ENCODE measurements at regions not wholly inside any gene's neighbourhood (a gene's known extent, or its start where the extent isn't known, plus 50 kb on each side); places are given as distances from the start of the nearest gene placed in this dataset.

DNA sequence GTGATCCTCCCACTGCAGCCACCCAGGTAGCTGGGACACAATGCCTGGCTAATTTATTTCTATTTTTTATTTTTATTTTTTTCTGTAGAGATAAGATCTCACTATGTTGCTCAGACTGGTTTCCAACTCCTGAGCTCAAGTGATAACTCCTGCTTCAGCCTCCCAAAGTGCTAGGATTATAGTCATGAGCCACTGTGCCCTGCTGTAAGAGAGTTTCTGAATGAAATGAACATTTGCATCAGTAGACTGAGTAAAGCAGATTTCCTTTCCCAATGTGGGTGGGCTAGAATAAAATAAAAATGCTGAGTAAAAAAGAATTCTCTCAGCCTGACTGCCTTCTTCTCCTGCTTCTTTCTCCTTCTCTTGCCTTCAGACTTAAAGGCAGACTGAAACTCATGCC lies 555.4 kb upstream of the PITX2 start:
- Histone ChIP-seq H3K4me3 (ENCODE audit: insufficient read depth, low read length) (no peak overlapping the region), H2AFZ (ENCODE audit: low read length) (no peak overlapping the region), H3K27ac (ENCODE audit: low read depth, low read length) (no peak overlapping the region), H3K79me2 (ENCODE audit: insufficient read depth, low read length) (no peaks in the 10 kb centered on the region), H3K36me3 (ENCODE audit: insufficient read depth, low read length) (no peaks in the 10 kb centered on the region), H3K9me3 (ENCODE audit: low read depth, low read length) (no peaks in the 10 kb centered on the region), H3K4me2 (ENCODE audit: insufficient read depth, low read length) (no peak overlapping the region), H3K27me3 (ENCODE audit: insufficient read depth, low read length) (no peaks in the 10 kb centered on the region), H3K4me1 (ENCODE audit: insufficient read depth, low read length) (no peaks in the 10 kb centered on the region), H4K20me1 (ENCODE audit: insufficient read depth, low read length) (no peaks in the 10 kb centered on the region)
- TF ChIP-seq, protein P1, sequence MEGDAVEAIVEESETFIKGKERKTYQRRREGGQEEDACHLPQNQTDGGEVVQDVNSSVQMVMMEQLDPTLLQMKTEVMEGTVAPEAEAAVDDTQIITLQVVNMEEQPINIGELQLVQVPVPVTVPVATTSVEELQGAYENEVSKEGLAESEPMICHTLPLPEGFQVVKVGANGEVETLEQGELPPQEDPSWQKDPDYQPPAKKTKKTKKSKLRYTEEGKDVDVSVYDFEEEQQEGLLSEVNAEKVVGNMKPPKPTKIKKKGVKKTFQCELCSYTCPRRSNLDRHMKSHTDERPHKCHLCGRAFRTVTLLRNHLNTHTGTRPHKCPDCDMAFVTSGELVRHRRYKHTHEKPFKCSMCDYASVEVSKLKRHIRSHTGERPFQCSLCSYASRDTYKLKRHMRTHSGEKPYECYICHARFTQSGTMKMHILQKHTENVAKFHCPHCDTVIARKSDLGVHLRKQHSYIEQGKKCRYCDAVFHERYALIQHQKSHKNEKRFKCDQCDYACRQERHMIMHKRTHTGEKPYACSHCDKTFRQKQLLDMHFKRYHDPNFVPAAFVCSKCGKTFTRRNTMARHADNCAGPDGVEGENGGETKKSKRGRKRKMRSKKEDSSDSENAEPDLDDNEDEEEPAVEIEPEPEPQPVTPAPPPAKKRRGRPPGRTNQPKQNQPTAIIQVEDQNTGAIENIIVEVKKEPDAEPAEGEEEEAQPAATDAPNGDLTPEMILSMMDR (IDR thresholded peaks at IDR 0.05; ENCODE audit: extremely low read depth, low read depth, low read length): no peak
- DNase-seq (ENCODE audit: insufficient read length, low spot score, missing footprints): no peak

DNA sequence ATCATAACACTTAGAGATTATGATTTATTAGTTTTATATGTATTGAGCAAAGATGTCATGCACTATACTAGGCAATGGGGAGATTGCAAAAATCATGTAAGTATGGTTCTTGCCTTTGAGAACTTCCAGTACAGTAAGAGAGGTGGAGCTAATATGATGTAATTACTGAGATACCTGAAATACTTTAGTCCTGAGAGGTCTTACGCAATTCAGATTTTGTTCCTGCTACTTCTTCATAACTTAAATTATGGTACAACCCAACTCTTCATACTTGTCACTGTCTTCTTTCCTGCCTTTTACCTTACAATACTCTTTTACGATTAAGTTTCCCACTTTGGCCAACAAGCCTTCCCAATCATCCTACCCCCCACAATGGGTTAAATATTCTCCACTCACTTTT lies 564.2 kb upstream of the PITX2 start:
- H4K20me1 ChIP-seq (ENCODE audit: insufficient read depth, low read length): no peaks in the 10 kb centered on the region
- no peak overlapping the region for H3K27ac ChIP-seq (ENCODE audit: low read depth, low read length)
- no peaks in the 10 kb centered on the region for H3K4me1 ChIP-seq (ENCODE audit: insufficient read depth, low read length)
- H3K4me3 ChIP-seq (ENCODE audit: insufficient read depth, low read length): no peak overlapping the region
- H3K27me3 ChIP-seq (ENCODE audit: insufficient read depth, low read length): no peaks in the 10 kb centered on the region
- no peak for DNase-seq (ENCODE audit: insufficient read length, low spot score, missing footprints)
- H2AFZ ChIP-seq (ENCODE audit: low read length): no peak overlapping the region
- no peaks in the 10 kb centered on the region for H3K9me3 ChIP-seq (ENCODE audit: low read depth, low read length)
- H3K79me2 ChIP-seq (ENCODE audit: insufficient read depth, low read length): no peaks in the 10 kb centered on the region
- H3K36me3 ChIP-seq (ENCODE audit: insufficient read depth, low read length): no peaks in the 10 kb centered on the region
- TF ChIP-seq, protein P1 (IDR thresholded peaks at IDR 0.05; ENCODE audit: extremely low read depth, low read depth, low read length): no peak
- H3K4me2 ChIP-seq (ENCODE audit: insufficient read depth, low read length): no peak overlapping the region

DNA sequence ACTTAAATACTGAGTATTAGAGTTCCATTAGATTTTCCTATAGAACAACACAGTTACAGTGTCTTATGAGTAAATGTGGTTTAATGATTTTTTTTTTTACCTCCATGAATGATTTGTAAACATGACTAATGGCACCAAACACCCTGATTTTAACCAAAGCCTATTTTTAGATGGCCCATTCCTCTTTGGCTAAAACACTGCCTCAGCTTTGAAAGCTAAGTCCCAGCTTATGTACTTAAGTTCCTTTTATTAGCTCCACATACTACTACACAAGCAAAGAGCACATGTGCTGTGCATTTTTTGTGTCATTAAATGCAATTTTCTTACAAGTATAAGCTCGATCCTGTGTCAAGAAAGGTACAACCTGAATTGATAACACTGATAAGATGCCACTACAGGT lies 575.6 kb upstream of the PITX2 start:
- no peak overlapping the region for H2AFZ ChIP-seq (ENCODE audit: low read length)
- H4K20me1 ChIP-seq (ENCODE audit: insufficient read depth, low read length): no peaks in the 10 kb centered on the region
- H3K4me1 ChIP-seq (ENCODE audit: insufficient read depth, low read length): no peaks in the 10 kb centered on the region
- no peaks in the 10 kb centered on the region for H3K27me3 ChIP-seq (ENCODE audit: insufficient read depth, low read length)
- no peak overlapping the region for H3K27ac ChIP-seq (ENCODE audit: low read depth, low read length)
- no peaks in the 10 kb centered on the region for H3K36me3 ChIP-seq (ENCODE audit: insufficient read depth, low read length)
- no peak overlapping the region for H3K4me2 ChIP-seq (ENCODE audit: insufficient read depth, low read length)
- DNase-seq (ENCODE audit: insufficient read length, low spot score, missing footprints): no peak
- H3K4me3 ChIP-seq (ENCODE audit: insufficient read depth, low read length): no peak overlapping the region
- H3K9me3 ChIP-seq (ENCODE audit: low read depth, low read length): no peaks in the 10 kb centered on the region
- TF ChIP-seq, protein P1 (IDR thresholded peaks at IDR 0.05; ENCODE audit: extremely low read depth, low read depth, low read length): no peak
- H3K79me2 ChIP-seq (ENCODE audit: insufficient read depth, low read length): no peaks in the 10 kb centered on the region

DNA sequence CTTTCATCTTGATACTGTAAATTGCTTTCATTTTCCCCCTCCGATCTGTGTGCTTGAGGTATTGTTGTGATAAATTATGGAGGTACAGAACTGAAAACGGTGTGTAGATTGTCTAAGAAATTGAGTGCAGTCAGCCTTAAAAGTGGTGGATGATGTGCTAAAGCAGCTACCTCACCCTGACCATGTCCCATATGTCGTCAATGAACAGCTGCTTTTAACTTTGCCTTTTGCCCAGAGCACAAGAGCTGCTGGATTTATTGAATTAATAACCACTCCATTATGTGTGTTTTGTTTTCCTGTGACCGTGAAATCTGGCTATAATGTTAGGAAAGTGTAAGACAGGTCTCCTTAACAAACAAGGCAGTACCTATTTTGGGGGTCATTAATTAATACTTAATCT lies 581.9 kb upstream of the PITX2 start:
- peak overlapping the region; percentile 67 for H3K4me2 ChIP-seq (ENCODE audit: insufficient read depth, low read length)
- H3K4me1 ChIP-seq (ENCODE audit: insufficient read depth, low read length): no peaks in the 10 kb centered on the region
- peak overlapping the region; percentile 15 for H3K4me3 ChIP-seq (ENCODE audit: insufficient read depth, low read length)
- no peaks in the 10 kb centered on the region for H3K9me3 ChIP-seq (ENCODE audit: low read depth, low read length)
- H3K36me3 ChIP-seq (ENCODE audit: insufficient read depth, low read length): no peaks in the 10 kb centered on the region
- H2AFZ ChIP-seq (ENCODE audit: low read length): peak overlapping the region; percentile 56
- no peak overlapping the region for H3K27ac ChIP-seq (ENCODE audit: low read depth, low read length)
- DNase-seq (ENCODE audit: insufficient read length, low spot score, missing footprints): no peak
- TF ChIP-seq, protein P1 (IDR thresholded peaks at IDR 0.05; ENCODE audit: extremely low read depth, low read depth, low read length): no peak
- no peaks in the 10 kb centered on the region for H3K27me3 ChIP-seq (ENCODE audit: insufficient read depth, low read length)
- no peaks in the 10 kb centered on the region for H4K20me1 ChIP-seq (ENCODE audit: insufficient read depth, low read length)
- H3K79me2 ChIP-seq (ENCODE audit: insufficient read depth, low read length): no peaks in the 10 kb centered on the region

Measured in osteoblast (primary cell).